Globus pallidus (tissue), 1 donor: ENCODE measurements at regions not wholly inside any gene's neighbourhood (a gene's known extent, or its start where the extent isn't known, plus 50 kb on each side); places are given as distances from the start of the nearest gene placed in this dataset.

Experiments used
- DNase-seq: peaks from one replicate; pipeline ENCODE4 v3.0.0-alpha.2; 2015; ENCODE audit warnings: low spot score

- no peak for DNase-seq
These were observed 110.9 kb downstream of the HFE start for GRCh38 chr6:26197933-26198721.

GRCh38 chr6:26198722-26199056 lies 111.5 kb downstream of the HFE start:
- no peak for DNase-seq

- DNase-seq: peak; percentile 94
These were observed 112.0 kb downstream of the HFE start for GRCh38 chr6:26199057-26199772.

GRCh38 chr6:26199773-26200764 lies 112.8 kb downstream of the HFE start:
- DNase-seq: no peak

GRCh38 chr6:26200918-26201721 lies 113.9 kb downstream of the HFE start:
- no peak for DNase-seq

- no peak for DNase-seq
These were observed 115.0 kb downstream of the HFE start for GRCh38 chr6:26202201-26202611.

GRCh38 chr6:26202811-26203583 lies 115.8 kb downstream of the HFE start:
- DNase-seq: no peak

GRCh38 chr6:26204332-26205160 lies 117.3 kb downstream of the HFE start:
- peak; percentile 98 for DNase-seq

- peak; percentile 70 for DNase-seq
These were observed 118.0 kb downstream of the HFE start for GRCh38 chr6:26205161-26205624.

GRCh38 chr6:26205625-26206574 lies 118.7 kb downstream of the HFE start:
- peak; percentile 63 for DNase-seq

GRCh38 chr6:26206868-26207801 lies 119.9 kb downstream of the HFE start:
- DNase-seq: no peak

- no peak for DNase-seq
These were observed 124.7 kb downstream of the HFE start for GRCh38 chr6:26211963-26212362.

GRCh38 chr6:26213334-26214075 lies 126.3 kb downstream of the HFE start:
- no peak for DNase-seq

- DNase-seq: no peak
These were observed 127.8 kb downstream of the HFE start for GRCh38 chr6:26214803-26215584.

- DNase-seq: no peak
These were observed 128.5 kb downstream of the HFE start for GRCh38 chr6:26215585-26216358.
